Urothelium cell line (cell line): ENCODE measurements at regions not wholly inside any gene's neighbourhood (a gene's known extent, or its start where the extent isn't known, plus 50 kb on each side); places are given as distances from the start of the nearest gene placed in this dataset.
"Not testable (repeated sequence)": the region's sequence is repeated elsewhere in the genome, so short reads cannot be mapped to it uniquely, and the experiment has no call there.

Experiments used
- DNase-seq: peaks from one replicate; pipeline ENCODE4 v3.0.0; 2011; ENCODE audit warnings: low spot score, mixed read lengths
- FAIRE-seq: peaks from 2 replicates; lab custom pipeline; 2011; peaks lifted over from hg19 to GRCh38; lab: Jason Lieb, UNC

- FAIRE-seq = no peak
- no peak for DNase-seq
Observed at GRCh38 chr7:25726781-25727311, 425.2 kb upstream of the NFE2L3 start.

DNA sequence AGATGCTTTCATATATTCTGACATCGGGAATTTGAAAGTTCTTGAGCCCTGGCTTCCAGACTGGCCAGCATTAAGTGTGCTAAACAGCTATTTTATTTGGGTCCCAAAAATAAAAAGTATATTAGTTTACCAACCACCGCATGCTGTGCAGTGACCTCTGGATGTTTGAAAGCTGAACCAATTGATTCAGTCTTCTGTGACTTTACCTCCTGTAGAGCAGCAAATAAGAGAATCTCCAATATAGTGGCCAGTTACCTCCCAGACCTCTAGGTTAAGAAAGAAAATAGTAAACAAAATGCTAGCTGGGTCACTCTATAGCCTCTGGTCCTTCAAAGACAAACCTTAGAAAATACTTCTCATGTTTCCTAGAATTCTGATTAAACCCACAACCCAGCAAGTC lies 424.6 kb upstream of the NFE2L3 start:
- no peak for FAIRE-seq
- no peak for DNase-seq

DNA sequence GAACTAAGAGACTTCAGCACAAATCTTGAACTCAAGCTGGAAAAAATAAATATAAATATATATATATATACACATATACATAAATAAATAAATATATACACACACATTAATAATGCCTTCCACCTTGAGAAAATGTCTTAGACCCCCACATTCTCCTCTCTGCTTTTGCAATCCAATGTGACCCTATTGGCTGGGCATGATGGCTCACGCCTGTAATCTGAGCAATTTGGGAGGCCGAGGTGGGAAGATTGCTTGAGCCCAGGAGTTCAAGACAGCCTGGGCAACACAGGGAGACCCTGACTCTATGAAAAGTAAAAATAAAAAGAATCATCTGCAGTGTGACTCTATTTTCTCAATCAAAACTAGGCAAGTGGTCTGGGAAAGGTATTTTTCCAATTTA lies 424.1 kb upstream of the NFE2L3 start:
- no peak for FAIRE-seq
- no peak for DNase-seq

DNA sequence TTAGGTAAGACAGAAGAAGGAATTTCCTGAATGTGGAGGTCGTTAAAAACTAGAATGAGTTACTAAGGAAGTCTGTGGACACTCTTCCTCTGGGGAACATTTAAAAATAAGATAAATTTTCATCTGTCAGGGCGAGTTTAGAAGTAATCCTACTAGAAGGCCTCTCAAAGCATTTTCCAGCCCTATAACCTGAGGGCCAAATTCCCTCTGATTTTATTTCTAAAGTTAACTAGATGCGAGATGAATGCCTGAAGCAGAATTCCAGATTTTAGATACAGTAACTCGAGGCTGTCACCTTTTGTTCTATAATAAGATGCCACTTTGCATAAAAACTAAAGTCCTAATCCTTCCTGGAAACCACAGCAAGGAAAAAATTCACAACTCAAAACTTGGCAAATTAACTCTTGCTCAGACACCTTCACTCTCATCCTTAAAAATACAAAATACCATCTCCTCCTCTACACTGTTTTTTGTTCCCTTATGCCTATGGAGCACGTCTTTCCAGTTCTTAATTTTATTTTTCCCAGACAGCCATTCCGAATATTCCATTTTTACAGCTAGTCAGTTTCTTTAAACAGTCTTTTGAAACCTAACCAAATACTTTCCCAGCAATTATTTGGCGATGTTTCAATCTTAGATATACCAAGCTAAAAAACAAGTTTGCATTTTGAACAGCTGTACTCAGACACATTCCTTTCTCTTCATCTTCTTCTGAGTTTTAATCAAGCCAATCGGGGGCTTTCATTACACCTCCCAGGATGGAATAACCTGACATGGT lies 420.7 kb upstream of the NFE2L3 start:
- FAIRE-seq (no peak), DNase-seq (no peak)

DNA sequence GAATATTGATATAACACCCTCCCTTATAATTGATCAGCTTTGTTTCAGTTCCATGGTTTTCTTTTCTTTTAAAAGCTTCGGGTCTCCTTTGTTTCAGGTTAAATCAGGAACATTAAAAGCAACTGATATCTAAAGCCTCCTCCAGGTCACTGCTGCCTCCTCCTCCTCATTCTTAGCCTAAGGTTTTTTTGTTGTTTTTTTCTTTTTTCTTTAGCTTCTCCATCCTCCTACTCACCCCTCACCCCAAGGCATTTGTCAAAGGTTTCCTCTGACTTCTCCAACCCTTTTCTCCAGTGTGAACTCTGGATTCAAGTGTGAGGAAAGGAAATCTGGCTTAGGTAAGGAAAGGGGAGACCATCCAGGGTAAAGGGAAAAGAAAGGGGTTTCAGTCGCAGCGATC lies 420.2 kb upstream of the NFE2L3 start:
- FAIRE-seq (no peak), DNase-seq (no peak)

GRCh38 chr7:25732766-25733217 lies 419.2 kb upstream of the NFE2L3 start:
- FAIRE-seq (no peak), DNase-seq (no peak)

DNA sequence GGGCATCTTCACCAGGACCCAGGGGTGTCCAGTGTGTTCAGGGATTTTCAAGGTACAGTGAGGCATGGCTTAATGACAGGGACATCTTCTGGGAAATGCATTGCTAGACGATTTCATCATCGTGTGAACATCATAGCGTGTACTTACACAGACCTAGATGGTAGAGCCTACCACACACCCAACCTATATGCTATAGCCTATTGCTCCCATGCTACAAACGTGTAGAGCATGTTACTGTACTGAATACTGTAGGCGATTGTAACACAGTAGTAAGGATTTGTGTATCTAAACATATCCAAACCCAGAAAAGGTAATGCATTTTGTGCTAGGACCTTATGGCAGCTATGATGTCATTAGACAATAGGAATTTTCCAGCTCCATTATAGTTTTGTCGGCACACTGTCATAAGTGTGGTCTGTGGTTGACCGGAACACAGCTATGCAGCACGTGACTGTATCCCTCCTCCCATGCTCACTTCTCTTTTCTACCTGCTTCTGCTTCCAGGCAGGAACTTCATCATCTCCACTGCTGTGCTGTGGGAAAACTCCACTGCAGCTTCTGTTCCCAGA lies 416.2 kb upstream of the NFE2L3 start:
- FAIRE-seq = peak; percentile 58

GRCh38 chr7:25738528-25738927 lies 413.5 kb upstream of the NFE2L3 start:
- FAIRE-seq = no peak
- DNase-seq = no peak

More for the DNA sequence above, 416.2 kb upstream of the NFE2L3 start:
- no peak for DNase-seq

- DNase-seq (no peak), FAIRE-seq (no peak)
Observed at GRCh38 chr7:25739143-25739542, 412.9 kb upstream of the NFE2L3 start.

DNA sequence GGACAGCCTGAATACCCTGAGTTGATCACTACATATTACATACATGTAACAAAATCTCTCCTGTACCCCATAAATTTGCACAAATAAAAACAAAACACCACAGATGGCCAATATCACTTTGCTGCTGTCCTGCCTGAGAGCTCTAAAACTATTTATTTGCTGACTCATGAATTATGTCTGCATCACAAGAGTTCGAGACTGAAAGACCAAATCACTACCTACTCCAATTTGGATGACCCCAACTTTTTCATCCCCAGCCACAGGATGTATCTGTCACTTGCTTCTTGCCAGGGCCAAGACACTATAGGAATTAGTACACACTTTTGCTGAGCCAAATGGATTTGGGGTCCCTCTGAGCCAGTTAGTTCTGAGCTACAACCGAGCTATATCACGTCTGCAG lies 409.7 kb upstream of the NFE2L3 start:
- FAIRE-seq = no peak
- no peak for DNase-seq

DNA sequence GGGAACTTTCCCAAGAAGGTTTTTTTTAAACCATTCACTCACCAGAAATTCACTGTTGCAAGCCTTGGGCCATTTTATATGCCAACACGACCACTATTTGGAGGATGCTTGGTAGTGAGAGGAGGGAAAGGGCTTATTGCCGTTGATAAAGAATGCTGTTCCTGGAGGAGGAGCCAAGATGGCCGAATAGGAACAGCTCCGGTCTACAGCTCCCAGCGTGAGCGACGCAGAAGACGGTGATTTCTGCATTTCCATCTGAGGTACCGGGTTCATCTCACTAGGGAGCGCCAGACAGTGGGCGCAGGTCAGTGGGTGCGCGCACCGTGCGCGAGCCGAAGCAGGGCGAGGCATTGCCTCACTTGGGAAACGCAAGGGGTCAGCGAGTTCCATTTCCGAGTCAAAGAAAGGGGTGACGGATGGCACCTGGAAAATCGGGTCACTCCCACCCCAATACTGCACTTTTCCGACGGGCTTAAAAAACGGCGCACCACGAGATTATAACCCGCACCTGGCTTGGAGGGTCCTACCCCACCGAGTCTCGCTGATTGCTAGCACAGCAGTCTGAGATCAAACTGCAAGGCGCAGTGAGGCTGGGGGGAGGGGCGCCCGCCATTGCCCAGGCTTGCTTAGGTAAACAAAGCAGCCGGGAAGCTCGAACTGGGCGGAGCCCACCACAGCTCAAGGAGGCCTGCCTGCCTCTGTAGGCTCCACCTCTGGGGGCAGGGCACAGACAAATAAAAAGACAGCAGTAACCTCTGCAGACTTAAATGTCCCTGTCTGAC lies 408.1 kb upstream of the NFE2L3 start:
- not testable (repeated sequence) for FAIRE-seq, DNase-seq

- DNase-seq = no peak
Observed at GRCh38 chr7:25750744-25751508, 401.1 kb upstream of the NFE2L3 start.

DNA sequence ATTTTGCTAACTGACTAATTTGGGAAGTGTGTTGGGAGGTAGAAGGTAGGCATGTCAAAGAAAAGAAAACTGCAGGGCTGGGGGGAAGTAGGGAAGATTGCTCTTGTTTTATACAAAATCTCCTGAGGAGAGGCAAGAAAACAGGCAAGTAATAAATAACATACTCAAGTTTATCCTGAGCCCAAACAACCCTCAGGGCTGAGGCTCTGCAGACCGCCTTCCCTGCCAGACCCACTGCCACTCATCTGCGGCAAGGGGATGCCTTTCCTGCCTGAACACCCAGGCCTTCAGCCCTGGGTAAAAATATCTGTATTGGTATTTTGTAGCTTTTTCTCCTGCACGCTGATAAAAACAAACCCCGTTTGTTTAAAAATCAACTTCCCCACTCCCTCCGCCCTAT lies 399.8 kb upstream of the NFE2L3 start:
- DNase-seq (no peak), FAIRE-seq (no peak)

More at GRCh38 chr7:25750744-25751508, 401.1 kb upstream of the NFE2L3 start:
- FAIRE-seq = peak; percentile 48

DNA sequence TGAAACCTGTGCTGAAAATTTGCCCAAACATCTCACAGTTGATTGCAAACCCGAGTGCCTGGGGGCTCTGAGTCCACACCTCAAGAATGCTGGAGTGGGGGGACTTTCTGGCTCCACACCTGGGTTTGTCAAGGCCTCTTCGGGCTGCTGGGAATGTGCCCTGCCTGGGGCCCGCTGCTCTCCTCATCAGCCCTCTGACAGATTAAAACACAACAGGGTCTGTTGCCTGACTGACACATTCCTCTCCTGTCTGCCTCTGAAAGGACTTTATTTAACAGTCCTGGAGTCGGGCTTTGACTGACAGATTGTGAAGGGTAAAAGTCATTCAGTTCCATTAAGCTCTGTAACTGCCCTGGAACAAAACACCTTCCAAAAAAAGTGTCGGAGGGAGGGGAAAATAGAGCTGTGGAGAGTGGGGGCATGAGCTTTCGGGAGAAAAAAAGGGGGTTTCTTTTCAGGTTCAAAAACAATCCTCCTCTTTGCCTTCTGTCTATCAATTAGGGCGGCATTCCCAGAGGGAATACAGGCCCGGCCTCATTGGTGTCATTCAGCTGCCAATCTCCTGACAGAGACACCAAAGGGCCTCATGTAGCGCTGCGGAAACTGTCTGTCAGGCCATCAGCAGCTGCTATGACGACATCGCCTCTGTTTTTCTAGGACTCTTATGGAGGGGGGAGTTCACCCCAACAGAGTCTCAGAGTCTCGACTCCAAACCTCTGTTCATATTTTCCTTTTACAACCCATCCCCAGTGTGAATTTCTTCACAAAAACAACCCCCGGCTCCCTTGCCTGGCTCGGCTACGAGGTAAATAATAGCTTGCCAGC lies 398.8 kb upstream of the NFE2L3 start:
- FAIRE-seq = no peak
- no peak for DNase-seq

- no peak for DNase-seq
- no peak for FAIRE-seq
Observed at GRCh38 chr7:25753837-25754236, 398.2 kb upstream of the NFE2L3 start.

GRCh38 chr7:25754333-25754732 lies 397.7 kb upstream of the NFE2L3 start:
- no peak for FAIRE-seq

GRCh38 chr7:25754751-25755150 lies 397.2 kb upstream of the NFE2L3 start:
- FAIRE-seq = no peak

More at GRCh38 chr7:25754333-25754732, 397.7 kb upstream of the NFE2L3 start:
- DNase-seq = no peak

DNA sequence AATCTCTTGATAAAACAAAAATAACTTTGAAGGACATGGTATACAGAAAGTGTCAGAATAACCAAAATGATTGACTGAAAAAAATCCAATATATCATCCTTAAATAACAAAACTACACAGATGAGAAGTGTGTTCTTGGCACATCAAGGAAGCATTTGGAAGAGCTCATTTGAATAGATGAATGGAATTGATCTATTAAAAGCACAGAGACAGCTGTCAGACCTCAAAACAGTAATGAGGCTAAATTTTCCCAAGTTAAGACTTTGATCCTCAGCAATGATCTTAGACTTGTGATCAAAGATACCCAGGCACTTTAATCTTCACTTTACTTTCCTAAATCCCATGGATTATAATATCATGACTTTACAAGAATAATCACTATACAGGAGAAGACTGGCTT lies 395.4 kb upstream of the NFE2L3 start:
- FAIRE-seq (no peak), DNase-seq (no peak)

More at GRCh38 chr7:25754751-25755150, 397.2 kb upstream of the NFE2L3 start:
- no peak for DNase-seq

- FAIRE-seq = no peak
- DNase-seq = no peak
Observed at GRCh38 chr7:25758559-25758958, 393.4 kb upstream of the NFE2L3 start.

DNA sequence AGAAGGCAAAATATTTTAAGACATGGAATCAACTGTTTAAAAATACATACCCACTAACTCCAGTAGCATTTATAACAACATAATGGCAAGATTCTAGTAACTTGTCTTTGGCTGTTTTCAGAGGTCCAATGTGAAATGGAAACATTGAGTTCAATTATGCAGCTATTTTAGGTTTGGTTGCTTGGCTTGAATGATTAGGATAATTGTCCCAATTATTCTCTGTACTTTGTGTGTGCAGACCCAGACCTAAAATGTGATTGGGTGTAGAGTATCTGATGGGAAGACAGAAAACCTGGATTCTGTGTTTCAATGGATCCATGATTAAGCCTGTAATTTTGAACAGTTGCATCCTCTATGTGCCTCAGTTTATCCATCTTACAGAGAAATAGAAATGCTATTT lies 392.7 kb upstream of the NFE2L3 start:
- no peak for DNase-seq
- no peak for FAIRE-seq
